ENCODE measurements at regions not wholly inside any gene's neighbourhood (a gene's known extent, or its start where the extent isn't known, plus 50 kb on each side); places are given as distances from the start of the nearest gene placed in this dataset.

- Histone ChIP-seq H2AFZ (ENCODE audit: low read length) (no peak overlapping the region), H3K4me1 (ENCODE audit: insufficient read depth, low read length, poor library complexity, severe bottlenecking) (no peaks in the 10 kb centered on the region), H3K4me2 (ENCODE audit: low read length) (no peak overlapping the region), H4K20me1 (ENCODE audit: insufficient read depth, low read length) (no peaks in the 10 kb centered on the region), H3K4me3 (ENCODE audit: low read depth, low read length, poor library complexity, severe bottlenecking) (no peak overlapping the region), H3K9me3 (ENCODE audit: low read length) (no peaks in the 10 kb centered on the region), H3K79me2 (ENCODE audit: insufficient read depth, low read depth, low read length) (no peaks in the 10 kb centered on the region), H3K36me3 (ENCODE audit: insufficient read depth, low read length) (no peaks in the 10 kb centered on the region), H3K27ac (ENCODE audit: low read depth, low read length, poor library complexity, severe bottlenecking) (no peak overlapping the region), H3K9me2 (ENCODE audit: insufficient read depth, low read length) (no peaks in the 10 kb centered on the region)
- intact Hi-C loops (cut with micrococcal nuclease; ENCODE audit: unreplicated experiment): no loop called here
- DNase-seq (ENCODE audit: low spot score): no peak
- TF ChIP-seq CTCF (conservative IDR thresholded peaks at IDR 0.05; ENCODE audit: low read length) (no peak), EZH2phosphoT487 (IDR thresholded peaks at IDR 0.05; ENCODE audit: borderline replicate concordance, low read depth, low read length) (no peak)
- ChIA-PET POLR2A (no interaction called here), CTCF (ENCODE audit: unreplicated experiment) (no interaction called here)
- no TSS peak for BruUV-seq (replicated peaks)
Measured at GRCh38 chr3:61446341-61446740, 115.0 kb upstream of the PTPRG start.

GRCh38 chr3:61448378-61448777, 113.0 kb upstream of the PTPRG start:
- Histone ChIP-seq H3K9me2 (ENCODE audit: insufficient read depth, low read length) (no peaks in the 10 kb centered on the region), H3K4me3 (ENCODE audit: low read depth, low read length, poor library complexity, severe bottlenecking) (no peak overlapping the region), H3K9me3 (ENCODE audit: low read length) (no peaks in the 10 kb centered on the region), H3K79me2 (ENCODE audit: insufficient read depth, low read depth, low read length) (no peaks in the 10 kb centered on the region), H3K4me1 (ENCODE audit: insufficient read depth, low read length, poor library complexity, severe bottlenecking) (no peaks in the 10 kb centered on the region), H3K4me2 (ENCODE audit: low read length) (no peak overlapping the region), H2AFZ (ENCODE audit: low read length) (no peak overlapping the region), H3K36me3 (ENCODE audit: insufficient read depth, low read length) (no peaks in the 10 kb centered on the region), H4K20me1 (ENCODE audit: insufficient read depth, low read length) (no peaks in the 10 kb centered on the region), H3K27ac (ENCODE audit: low read depth, low read length, poor library complexity, severe bottlenecking) (no peak overlapping the region)
- POLR2A ChIA-PET: interaction anchor here (0.6 to 0.7 kb wide), 2 partner anchors 13 to 46 kb away, joined by 3 to 7 read pairs; no protein-coding TSS in a partner anchor
- no peak for DNase-seq (ENCODE audit: low spot score)
- no TSS peak for BruUV-seq (replicated peaks)
- intact Hi-C loops (cut with micrococcal nuclease; ENCODE audit: unreplicated experiment): no loop called here
- CTCF ChIA-PET (ENCODE audit: unreplicated experiment): no interaction called here
- TF ChIP-seq CTCF (conservative IDR thresholded peaks at IDR 0.05; ENCODE audit: low read length): no peak
- TF ChIP-seq EZH2phosphoT487 (IDR thresholded peaks at IDR 0.05; ENCODE audit: borderline replicate concordance, low read depth, low read length): no peak

GRCh38 chr3:61449327-61450040, 111.9 kb upstream of the PTPRG start:
- CTCF ChIA-PET (ENCODE audit: unreplicated experiment): no interaction called here
- BruUV-seq (replicated peaks): no TSS peak

More at GRCh38 chr3:61449327-61450040, 111.9 kb upstream of the PTPRG start:
- POLR2A ChIA-PET: no interaction called here
- Histone ChIP-seq H3K27ac (ENCODE audit: low read depth, low read length, poor library complexity, severe bottlenecking) (no peak overlapping the region), H3K4me3 (ENCODE audit: low read depth, low read length, poor library complexity, severe bottlenecking) (no peak overlapping the region), H3K4me1 (ENCODE audit: insufficient read depth, low read length, poor library complexity, severe bottlenecking) (no peaks in the 10 kb centered on the region), H3K79me2 (ENCODE audit: insufficient read depth, low read depth, low read length) (no peaks in the 10 kb centered on the region), H2AFZ (ENCODE audit: low read length) (no peak overlapping the region), H3K4me2 (ENCODE audit: low read length) (no peak overlapping the region), H3K36me3 (ENCODE audit: insufficient read depth, low read length) (no peaks in the 10 kb centered on the region), H3K9me3 (ENCODE audit: low read length) (no peaks in the 10 kb centered on the region), H4K20me1 (ENCODE audit: insufficient read depth, low read length) (no peaks in the 10 kb centered on the region), H3K9me2 (ENCODE audit: insufficient read depth, low read length) (no peaks in the 10 kb centered on the region)
- intact Hi-C loops (cut with micrococcal nuclease; ENCODE audit: unreplicated experiment): no loop called here
- no peak for DNase-seq (ENCODE audit: low spot score)
- TF ChIP-seq CTCF (conservative IDR thresholded peaks at IDR 0.05; ENCODE audit: low read length): no peak
- no peak for TF ChIP-seq EZH2phosphoT487 (IDR thresholded peaks at IDR 0.05; ENCODE audit: borderline replicate concordance, low read depth, low read length)
